WTC11 (cell line): ENCODE measurements at regions not wholly inside any gene's neighbourhood (a gene's known extent, or its start where the extent isn't known, plus 50 kb on each side); places are given as distances from the start of the nearest gene placed in this dataset.

Source experiments
- ATAC-seq: fragments of 200-7000 bp; cut with Tn5 transposase; 2 replicates; pipeline ENCODE4 v1.10.0; 2021; ENCODE audit warnings: mild to moderate bottlenecking, moderate library complexity
- CTCF ChIA-PET: fragments of 300-600 bp; sonication (Branson Sonifier 250); formaldehyde crosslinking; loops from one replicate; lab custom pipeline; 2021; ENCODE audit warnings: antibody characterized with exemption; lab: Charles Lee
- POLR2A ChIA-PET: fragments of 350-600 bp; sonication (Branson Sonifier 250); formaldehyde crosslinking; loops from one replicate; lab custom pipeline; 2021; ENCODE audit warnings: antibody characterized with exemption; lab: Charles Lee
- DNase-seq: peaks from one replicate; pipeline ENCODE4 v3.0.0; 2021; ENCODE audit warnings: low spot score
- H3K27ac Mint-ChIP-seq: 2 replicates; pipeline ENCODE4 v1.8.0; 2021; ENCODE audit warnings: mixed read lengths
- H3K27me3 Mint-ChIP-seq: 2 replicates; pipeline ENCODE4 v1.8.0; 2021; ENCODE audit warnings: low read depth, mild to moderate bottlenecking, moderate library complexity, mixed read lengths
- H3K36me3 Mint-ChIP-seq: 2 replicates; pipeline ENCODE4 v1.8.0; 2021; ENCODE audit warnings: mixed read lengths
- H3K4me1 Mint-ChIP-seq: 2 replicates; pipeline ENCODE4 v1.8.0; 2022; ENCODE audit warnings: mixed read lengths
- H3K4me3 Mint-ChIP-seq: 2 replicates; pipeline ENCODE4 v1.8.0; 2021; ENCODE audit warnings: mild to moderate bottlenecking, moderate library complexity, mixed read lengths
- H3K9me3 Mint-ChIP-seq: 2 replicates; pipeline ENCODE4 v1.8.0; 2021; ENCODE audit warnings: mixed read lengths
- ARID4B ChIP-seq: sonication (generic); formaldehyde crosslinking; IDR thresholded peaks from 2 replicates; pipeline ENCODE4 v1.8.0; 2023; ENCODE audit warnings: missing genetic modification reagents, mild to moderate bottlenecking, borderline replicate concordance
- FOXJ3 ChIP-seq: sonication (generic); formaldehyde crosslinking; IDR thresholded peaks from 2 replicates; pipeline ENCODE4 v1.9.0; 2021; ENCODE audit warnings: missing genetic modification reagents, mild to moderate bottlenecking, borderline replicate concordance
- FOXP1 ChIP-seq: sonication (generic); formaldehyde crosslinking; IDR thresholded peaks from 2 replicates; pipeline ENCODE4 v1.8.0; 2022; ENCODE audit warnings: missing genetic modification reagents, mild to moderate bottlenecking, moderate library complexity, borderline replicate concordance
- SOX15 ChIP-seq: fragments of 250-450 bp; sonication (Bioruptor Pico); IDR thresholded peaks from 2 replicates; pipeline ENCODE4 v1.9.0; 2021; ENCODE audit warnings: mild to moderate bottlenecking
- ZNF121 ChIP-seq: sonication (generic); formaldehyde crosslinking; IDR thresholded peaks from 2 replicates; pipeline ENCODE4 v1.8.0; 2023; ENCODE audit warnings: missing genetic modification reagents
- ZNF263 ChIP-seq: sonication (generic); formaldehyde crosslinking; IDR thresholded peaks from 2 replicates; pipeline ENCODE4 v1.8.1; 2022; ENCODE audit warnings: low read depth, mild to moderate bottlenecking, moderate library complexity, missing genetic modification reagents
- TF ChIP-seq, protein P1 (sequence below): sonication (generic); formaldehyde crosslinking; IDR thresholded peaks from 2 replicates; pipeline ENCODE4 v1.8.0; 2022; ENCODE audit warnings: mild to moderate bottlenecking, missing genetic modification reagents
- TF ChIP-seq, protein P2 (sequence below): fragments of 250-450 bp; sonication (Bioruptor Pico); IDR thresholded peaks from 2 replicates; pipeline ENCODE4 v1.9.0; 2021; ENCODE audit warnings: mild to moderate bottlenecking
- TF ChIP-seq, protein P3 (sequence below): sonication (generic); formaldehyde crosslinking; IDR thresholded peaks from 2 replicates; pipeline ENCODE4 v1.8.1; 2023; ENCODE audit warnings: mild to moderate bottlenecking, missing genetic modification reagents, moderate library complexity
- TF ChIP-seq, protein P4 (sequence below): sonication (generic); formaldehyde crosslinking; IDR thresholded peaks from 2 replicates; pipeline ENCODE4 v1.8.0; 2023; ENCODE audit warnings: missing genetic modification reagents

DNA sequence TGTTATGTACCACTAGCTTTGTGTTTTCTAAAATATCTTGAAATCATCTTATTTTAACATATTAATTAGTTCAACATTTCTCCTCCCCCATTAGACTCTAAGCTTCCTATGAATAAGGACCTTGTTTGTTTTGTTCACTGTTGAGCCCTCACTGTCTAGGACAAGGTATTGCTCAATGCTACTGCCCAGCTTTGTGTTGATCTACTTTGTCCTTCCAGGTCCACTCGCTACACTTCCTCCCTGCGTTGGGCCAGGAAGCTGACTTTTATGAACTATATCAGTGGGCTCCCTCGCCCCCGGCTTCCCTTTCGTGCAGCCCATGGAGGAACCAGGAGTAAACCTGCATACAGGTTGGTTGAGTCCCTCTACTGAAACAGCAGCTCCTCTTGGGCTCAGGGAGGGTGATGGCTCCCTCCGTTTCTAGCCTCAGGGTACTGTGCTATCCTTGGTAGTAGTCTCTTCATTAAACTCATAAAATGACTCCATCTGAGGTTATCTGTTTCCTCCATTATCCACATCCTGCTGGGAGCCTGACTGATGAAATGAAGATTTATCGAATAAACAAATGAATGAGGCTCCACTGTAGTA lies 272.5 kb downstream of the CLIC5 start (continued):
- TF ChIP-seq, protein P1, sequence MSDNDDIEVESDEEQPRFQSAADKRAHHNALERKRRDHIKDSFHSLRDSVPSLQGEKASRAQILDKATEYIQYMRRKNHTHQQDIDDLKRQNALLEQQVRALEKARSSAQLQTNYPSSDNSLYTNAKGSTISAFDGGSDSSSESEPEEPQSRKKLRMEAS (CRISPR knock-in tag): no peak
- TF ChIP-seq, protein P2, sequence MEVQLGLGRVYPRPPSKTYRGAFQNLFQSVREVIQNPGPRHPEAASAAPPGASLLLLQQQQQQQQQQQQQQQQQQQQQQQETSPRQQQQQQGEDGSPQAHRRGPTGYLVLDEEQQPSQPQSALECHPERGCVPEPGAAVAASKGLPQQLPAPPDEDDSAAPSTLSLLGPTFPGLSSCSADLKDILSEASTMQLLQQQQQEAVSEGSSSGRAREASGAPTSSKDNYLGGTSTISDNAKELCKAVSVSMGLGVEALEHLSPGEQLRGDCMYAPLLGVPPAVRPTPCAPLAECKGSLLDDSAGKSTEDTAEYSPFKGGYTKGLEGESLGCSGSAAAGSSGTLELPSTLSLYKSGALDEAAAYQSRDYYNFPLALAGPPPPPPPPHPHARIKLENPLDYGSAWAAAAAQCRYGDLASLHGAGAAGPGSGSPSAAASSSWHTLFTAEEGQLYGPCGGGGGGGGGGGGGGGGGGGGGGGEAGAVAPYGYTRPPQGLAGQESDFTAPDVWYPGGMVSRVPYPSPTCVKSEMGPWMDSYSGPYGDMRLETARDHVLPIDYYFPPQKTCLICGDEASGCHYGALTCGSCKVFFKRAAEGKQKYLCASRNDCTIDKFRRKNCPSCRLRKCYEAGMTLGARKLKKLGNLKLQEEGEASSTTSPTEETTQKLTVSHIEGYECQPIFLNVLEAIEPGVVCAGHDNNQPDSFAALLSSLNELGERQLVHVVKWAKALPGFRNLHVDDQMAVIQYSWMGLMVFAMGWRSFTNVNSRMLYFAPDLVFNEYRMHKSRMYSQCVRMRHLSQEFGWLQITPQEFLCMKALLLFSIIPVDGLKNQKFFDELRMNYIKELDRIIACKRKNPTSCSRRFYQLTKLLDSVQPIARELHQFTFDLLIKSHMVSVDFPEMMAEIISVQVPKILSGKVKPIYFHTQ (CRISPR knock-in tag): no peak
- no peak for TF ChIP-seq ARID4B (CRISPR knock-in tag)
- TF ChIP-seq ZNF263: no peak
- TF ChIP-seq SOX15 (CRISPR knock-in tag): no peak
- TF ChIP-seq, protein P3, sequence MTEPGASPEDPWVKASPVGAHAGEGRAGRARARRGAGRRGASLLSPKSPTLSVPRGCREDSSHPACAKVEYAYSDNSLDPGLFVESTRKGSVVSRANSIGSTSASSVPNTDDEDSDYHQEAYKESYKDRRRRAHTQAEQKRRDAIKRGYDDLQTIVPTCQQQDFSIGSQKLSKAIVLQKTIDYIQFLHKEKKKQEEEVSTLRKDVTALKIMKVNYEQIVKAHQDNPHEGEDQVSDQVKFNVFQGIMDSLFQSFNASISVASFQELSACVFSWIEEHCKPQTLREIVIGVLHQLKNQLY: no peak

DNA sequence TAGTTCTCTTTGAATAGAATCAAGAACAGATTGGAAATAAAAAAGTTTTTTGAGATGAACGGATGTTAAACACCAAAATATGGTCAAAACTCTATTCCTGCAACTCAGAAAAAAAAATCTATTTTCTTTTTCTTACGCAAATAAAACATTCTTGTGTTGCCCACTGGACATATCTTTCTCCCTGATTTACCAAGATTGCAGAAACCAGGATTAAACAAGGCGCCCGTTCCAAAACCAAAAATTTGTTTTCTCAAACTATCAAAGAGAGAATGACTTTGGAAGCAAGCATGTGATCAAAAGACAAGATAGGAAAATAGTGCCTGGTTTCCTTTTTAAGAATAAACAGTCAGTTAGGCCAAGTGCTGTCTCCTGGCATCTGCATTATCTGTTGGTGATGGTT lies 273.1 kb downstream of the CLIC5 start:
- ATAC-seq (no peak), DNase-seq (no peak)
- H3K4me3 Mint-ChIP-seq: no peak overlapping the region
- peaks cover 8% of the 10 kb centered on the region for H3K4me1 Mint-ChIP-seq
- TF ChIP-seq, protein P2 (CRISPR knock-in tag): no peak
- TF ChIP-seq ZNF121 (no peak), FOXP1 (CRISPR knock-in tag) (no peak), FOXJ3 (no peak), SOX15 (CRISPR knock-in tag) (no peak)
- TF ChIP-seq, protein P4, sequence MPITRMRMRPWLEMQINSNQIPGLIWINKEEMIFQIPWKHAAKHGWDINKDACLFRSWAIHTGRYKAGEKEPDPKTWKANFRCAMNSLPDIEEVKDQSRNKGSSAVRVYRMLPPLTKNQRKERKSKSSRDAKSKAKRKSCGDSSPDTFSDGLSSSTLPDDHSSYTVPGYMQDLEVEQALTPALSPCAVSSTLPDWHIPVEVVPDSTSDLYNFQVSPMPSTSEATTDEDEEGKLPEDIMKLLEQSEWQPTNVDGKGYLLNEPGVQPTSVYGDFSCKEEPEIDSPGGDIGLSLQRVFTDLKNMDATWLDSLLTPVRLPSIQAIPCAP: no peak
- H3K9me3 Mint-ChIP-seq: peaks cover 13% of the 10 kb centered on the region
- no peaks in the 10 kb centered on the region for H3K27me3 Mint-ChIP-seq
- ChIA-PET CTCF (interaction anchor here (1.4 kb wide), 2 partner anchors 21 to 180 kb away, joined by 3 to 5 read pairs; no protein-coding TSS in a partner anchor), POLR2A (no interaction called here)
- H3K36me3 Mint-ChIP-seq: peaks cover 2% of the 10 kb centered on the region; the same call in 1 of the 2 replicates
- no peak overlapping the region for H3K27ac Mint-ChIP-seq
